ENCODE measurements at regions not wholly inside any gene's neighbourhood (a gene's known extent, or its start where the extent isn't known, plus 50 kb on each side); places are given as distances from the start of the nearest gene placed in this dataset.

GRCh38 chr2:76569819-76570218, 859.1 kb upstream of the GCFC2 start:
- H3K4me2 ChIP-seq (ENCODE audit: extremely low read depth, insufficient read depth, low read length), result no peak overlapping the region
- no peak overlapping the region for H3K9ac ChIP-seq (ENCODE audit: insufficient read depth, low read length)
- H2AFZ ChIP-seq (ENCODE audit: low read length), result no peak overlapping the region
- H4K20me1 ChIP-seq (ENCODE audit: control insufficient read depth, extremely low read depth, insufficient read depth, low read length), result no peaks in the 10 kb centered on the region
- no peak overlapping the region for H3K4me3 ChIP-seq (replicated peaks in 1 of 4; ENCODE audit: control extremely low read depth in 1 of 4, insufficient read depth in 1 of 4, low read depth in 3 of 4, low read length in 4 of 4)
- H3K36me3 ChIP-seq (ENCODE audit: control insufficient read depth, insufficient read depth, low read length), result no peaks in the 10 kb centered on the region
- no peaks in the 10 kb centered on the region for H3K4me1 ChIP-seq (ENCODE audit: control insufficient read depth, extremely low read depth, insufficient read depth, low read length)
- H3K9me3 ChIP-seq (ENCODE audit: control insufficient read depth, insufficient read depth, low read depth, low read length), result no peaks in the 10 kb centered on the region
- no peak overlapping the region for H3K27ac ChIP-seq (ENCODE audit: insufficient read depth, low read length)
- H3K79me2 ChIP-seq (ENCODE audit: control insufficient read depth, insufficient read depth, low read length), result no peaks in the 10 kb centered on the region
- no peak for DNase-seq (ENCODE audit: low read depth in 2 of 2)
- no peaks in the 10 kb centered on the region for H3K27me3 ChIP-seq (ENCODE audit: control insufficient read depth, insufficient read depth, low read length)
- TF ChIP-seq EZH2 (IDR thresholded peaks at IDR 0.05; ENCODE audit: low read length, missing control alignments), result no peak
- TF ChIP-seq CTCF (conservative IDR thresholded peaks at IDR 0.05 in 1 of 2, IDR thresholded peaks at IDR 0.05 in 1 of 2; ENCODE audit: low read depth in 1 of 2, low read length in 2 of 2), result no peak

- no peak for DNase-seq (ENCODE audit: low read depth in 2 of 2)
- no peaks in the 10 kb centered on the region for H3K4me1 ChIP-seq (ENCODE audit: control insufficient read depth, extremely low read depth, insufficient read depth, low read length)
- H3K36me3 ChIP-seq (ENCODE audit: control insufficient read depth, insufficient read depth, low read length), result no peaks in the 10 kb centered on the region
- no peak overlapping the region for H2AFZ ChIP-seq (ENCODE audit: low read length)
- H3K27ac ChIP-seq (ENCODE audit: insufficient read depth, low read length), result no peak overlapping the region
- no peaks in the 10 kb centered on the region for H3K9me3 ChIP-seq (ENCODE audit: control insufficient read depth, insufficient read depth, low read depth, low read length)
- TF ChIP-seq EZH2 (IDR thresholded peaks at IDR 0.05; ENCODE audit: low read length, missing control alignments), result no peak
- no peak for TF ChIP-seq CTCF (conservative IDR thresholded peaks at IDR 0.05 in 1 of 2, IDR thresholded peaks at IDR 0.05 in 1 of 2; ENCODE audit: low read depth in 1 of 2, low read length in 2 of 2)
- no peaks in the 10 kb centered on the region for H4K20me1 ChIP-seq (ENCODE audit: control insufficient read depth, extremely low read depth, insufficient read depth, low read length)
- H3K4me2 ChIP-seq (ENCODE audit: extremely low read depth, insufficient read depth, low read length), result no peak overlapping the region
- no peaks in the 10 kb centered on the region for H3K27me3 ChIP-seq (ENCODE audit: control insufficient read depth, insufficient read depth, low read length)
- no peaks in the 10 kb centered on the region for H3K79me2 ChIP-seq (ENCODE audit: control insufficient read depth, insufficient read depth, low read length)
- H3K9ac ChIP-seq (ENCODE audit: insufficient read depth, low read length), result no peak overlapping the region
- no peak overlapping the region for H3K4me3 ChIP-seq (replicated peaks in 1 of 4; ENCODE audit: control extremely low read depth in 1 of 4, insufficient read depth in 1 of 4, low read depth in 3 of 4, low read length in 4 of 4)
These were observed 856.8 kb upstream of the GCFC2 start for GRCh38 chr2:76567478-76567877.

GRCh38 chr2:76564734-76565133, 854.0 kb upstream of the GCFC2 start:
- H3K9me3 ChIP-seq (ENCODE audit: control insufficient read depth, insufficient read depth, low read depth, low read length), result no peaks in the 10 kb centered on the region
- H3K4me1 ChIP-seq (ENCODE audit: control insufficient read depth, extremely low read depth, insufficient read depth, low read length), result no peaks in the 10 kb centered on the region
- H3K27me3 ChIP-seq (ENCODE audit: control insufficient read depth, insufficient read depth, low read length), result no peaks in the 10 kb centered on the region
- no peak overlapping the region for H3K27ac ChIP-seq (ENCODE audit: insufficient read depth, low read length)
- TF ChIP-seq EZH2 (IDR thresholded peaks at IDR 0.05; ENCODE audit: low read length, missing control alignments) (no peak), CTCF (conservative IDR thresholded peaks at IDR 0.05 in 1 of 2, IDR thresholded peaks at IDR 0.05 in 1 of 2; ENCODE audit: low read depth in 1 of 2, low read length in 2 of 2) (no peak)
- no peak overlapping the region for H2AFZ ChIP-seq (ENCODE audit: low read length)
- H3K36me3 ChIP-seq (ENCODE audit: control insufficient read depth, insufficient read depth, low read length), result no peaks in the 10 kb centered on the region
- no peak overlapping the region for H3K4me3 ChIP-seq (replicated peaks in 1 of 4; ENCODE audit: control extremely low read depth in 1 of 4, insufficient read depth in 1 of 4, low read depth in 3 of 4, low read length in 4 of 4)
- DNase-seq (ENCODE audit: low read depth in 2 of 2), result no peak
- no peaks in the 10 kb centered on the region for H4K20me1 ChIP-seq (ENCODE audit: control insufficient read depth, extremely low read depth, insufficient read depth, low read length)
- H3K9ac ChIP-seq (ENCODE audit: insufficient read depth, low read length), result no peak overlapping the region
- H3K4me2 ChIP-seq (ENCODE audit: extremely low read depth, insufficient read depth, low read length), result no peak overlapping the region
- H3K79me2 ChIP-seq (ENCODE audit: control insufficient read depth, insufficient read depth, low read length), result no peaks in the 10 kb centered on the region
